HEK293T (cell line): ENCODE measurements at regions not wholly inside any gene's neighbourhood (a gene's known extent, or its start where the extent isn't known, plus 50 kb on each side); places are given as distances from the start of the nearest gene placed in this dataset.

Source experiments
- ARNT ChIP-seq: fragments of 450-650 bp; IDR thresholded peaks from 2 replicates; pipeline ENCODE4 v1.6.1; 2017; ENCODE audit warnings: mild to moderate bottlenecking
- BHLHE40 ChIP-seq: fragments of 450-650 bp; IDR thresholded peaks from 2 replicates; pipeline ENCODE4 v1.6.1; 2016; ENCODE audit warnings: mild to moderate bottlenecking, moderate library complexity, borderline replicate concordance
- CTBP1 ChIP-seq: fragments of 450-650 bp; IDR thresholded peaks from 2 replicates; pipeline ENCODE4 v1.6.1; 2016; ENCODE audit warnings: borderline replicate concordance
- ELF4 ChIP-seq: fragments of 450-650 bp; IDR thresholded peaks from 2 replicates; pipeline ENCODE4 v1.6.1; 2017; ENCODE audit warnings: antibody characterized with exemption
- FOXM1 ChIP-seq: fragments of 450-650 bp; IDR thresholded peaks from 2 replicates; pipeline ENCODE4 v1.6.1; 2017; ENCODE audit warnings: mild to moderate bottlenecking, borderline replicate concordance
- HDGF ChIP-seq: fragments of 450-650 bp; IDR thresholded peaks from 2 replicates; pipeline ENCODE4 v1.6.1; 2017; ENCODE audit warnings: antibody characterized with exemption, borderline replicate concordance
- L3MBTL2 ChIP-seq: fragments of 450-650 bp; conservative IDR thresholded peaks from 2 replicates; pipeline ENCODE4 v1.6.1; 2016; ENCODE audit warnings: mild to moderate bottlenecking
- LEF1 ChIP-seq: fragments of 450-650 bp; IDR thresholded peaks from 2 replicates; pipeline ENCODE4 v1.6.1; 2017; ENCODE audit warnings: mild to moderate bottlenecking, borderline replicate concordance
- NFRKB ChIP-seq: fragments of 450-650 bp; IDR thresholded peaks from 2 replicates; pipeline ENCODE4 v1.6.1; 2016; ENCODE audit warnings: mild to moderate bottlenecking, moderate library complexity
- SP1 ChIP-seq: fragments of 450-650 bp; IDR thresholded peaks from 2 replicates; pipeline ENCODE4 v1.6.1; 2017
- TARDBP ChIP-seq: fragments of 450-650 bp; IDR thresholded peaks from 2 replicates; pipeline ENCODE4 v1.6.1; 2016
- ZNF384 ChIP-seq: fragments of 450-650 bp; IDR thresholded peaks from 2 replicates; pipeline ENCODE4 v1.6.1; 2016
- TF ChIP-seq, protein P1 (sequence below): fragments of 450-650 bp; IDR thresholded peaks from 2 replicates; pipeline ENCODE4 v1.6.1; 2016

DNA sequence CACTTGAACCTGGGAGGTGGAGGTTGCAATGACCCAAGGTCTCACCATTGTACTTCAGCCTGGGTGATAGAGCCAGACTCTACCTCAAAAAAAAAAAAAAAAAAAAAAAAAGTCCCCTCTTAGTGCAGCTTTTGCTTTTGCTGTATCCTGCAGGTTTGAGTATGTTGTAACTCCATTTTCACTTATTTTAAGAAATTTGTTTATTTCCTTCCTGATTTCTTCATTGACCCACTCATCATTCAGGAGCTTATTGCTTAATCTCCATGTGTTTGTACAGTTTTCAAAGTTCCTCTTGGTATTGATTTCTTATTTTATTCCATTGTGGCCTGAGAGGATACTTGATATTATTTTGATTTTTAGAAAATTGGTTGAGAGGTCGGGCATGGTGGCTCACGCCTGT, 50.9 kb upstream of the AK4 start:
- no peak for TF ChIP-seq ARNT
- TF ChIP-seq FOXM1: no peak
- TF ChIP-seq ZNF384: no peak
- TF ChIP-seq, protein P1, sequence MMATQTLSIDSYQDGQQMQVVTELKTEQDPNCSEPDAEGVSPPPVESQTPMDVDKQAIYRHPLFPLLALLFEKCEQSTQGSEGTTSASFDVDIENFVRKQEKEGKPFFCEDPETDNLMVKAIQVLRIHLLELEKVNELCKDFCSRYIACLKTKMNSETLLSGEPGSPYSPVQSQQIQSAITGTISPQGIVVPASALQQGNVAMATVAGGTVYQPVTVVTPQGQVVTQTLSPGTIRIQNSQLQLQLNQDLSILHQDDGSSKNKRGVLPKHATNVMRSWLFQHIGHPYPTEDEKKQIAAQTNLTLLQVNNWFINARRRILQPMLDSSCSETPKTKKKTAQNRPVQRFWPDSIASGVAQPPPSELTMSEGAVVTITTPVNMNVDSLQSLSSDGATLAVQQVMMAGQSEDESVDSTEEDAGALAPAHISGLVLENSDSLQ: no peak
- TF ChIP-seq L3MBTL2: no peak
- TF ChIP-seq HDGF: no peak
- no peak for TF ChIP-seq SP1
- no peak for TF ChIP-seq LEF1
- no peak for TF ChIP-seq CTBP1
- no peak for TF ChIP-seq NFRKB
- no peak for TF ChIP-seq ELF4
- TF ChIP-seq TARDBP: no peak
- TF ChIP-seq BHLHE40: no peak
